ENCODE measurements at regions not wholly inside any gene's neighbourhood (a gene's known extent, or its start where the extent isn't known, plus 50 kb on each side); places are given as distances from the start of the nearest gene placed in this dataset.

- H3F3A ChIP-seq (ENCODE audit: insufficient read depth, low read length, poor library complexity, severe bottlenecking), result no peaks in the 10 kb centered on the region
- TF ChIP-seq SMC3 (conservative IDR thresholded peaks at IDR 0.05; ENCODE audit: poor library complexity) (no peak), POLR2AphosphoS5 (IDR thresholded peaks at IDR 0.05) (no peak), EZH2 (IDR thresholded peaks at IDR 0.05; ENCODE audit: borderline replicate concordance, insufficient read depth, low read length, poor library complexity, severe bottlenecking) (no peak), MXI1 (conservative IDR thresholded peaks at IDR 0.05; ENCODE audit: poor library complexity, severe bottlenecking) (no peak), TAF1 (IDR thresholded peaks at IDR 0.05; ENCODE audit: low read depth) (no peak), REST (IDR thresholded peaks at IDR 0.05; ENCODE audit: borderline replicate concordance) (no peak), CTCF (IDR thresholded peaks at IDR 0.05; ENCODE audit: poor library complexity, severe bottlenecking) (no peak), RAD21 (conservative IDR thresholded peaks at IDR 0.05) (no peak), EP300 (conservative IDR thresholded peaks at IDR 0.05; ENCODE audit: poor library complexity, severe bottlenecking) (no peak)
- H3K79me2 ChIP-seq (replicated peaks; ENCODE audit: insufficient read depth, low read length), result no peaks in the 10 kb centered on the region
- H3K36me3 ChIP-seq (ENCODE audit: insufficient read depth, low read length), result no peaks in the 10 kb centered on the region
- H3K4me2 ChIP-seq (ENCODE audit: low read length), result no peak overlapping the region
- H3K9ac ChIP-seq (ENCODE audit: low read length), result no peak overlapping the region
- H3K27ac ChIP-seq (ENCODE audit: low read length), result no peak overlapping the region
- H3K9me3 ChIP-seq (ENCODE audit: low read length), result no peaks in the 10 kb centered on the region
- no peaks in the 10 kb centered on the region for H3K9me2 ChIP-seq (ENCODE audit: insufficient read depth, low read length)
- no peaks in the 10 kb centered on the region for H4K20me1 ChIP-seq (ENCODE audit: insufficient read depth)
- no peaks in the 10 kb centered on the region for H3K27me3 ChIP-seq (ENCODE audit: insufficient read depth, low read depth, low read length)
- H2AFZ ChIP-seq (ENCODE audit: low read depth, low read length), result no peak overlapping the region
- H3K4me3 ChIP-seq (ENCODE audit: low read length), result no peak overlapping the region
Measured at GRCh38 chr12:114858388-114859146, 174.6 kb upstream of the TBX3 start.

- H3K4me2 ChIP-seq (ENCODE audit: low read length), result no peak overlapping the region
Measured at GRCh38 chr12:114855678-114856077, 171.7 kb upstream of the TBX3 start.

More at GRCh38 chr12:114855678-114856077, 171.7 kb upstream of the TBX3 start:
- Histone ChIP-seq H3F3A (ENCODE audit: insufficient read depth, low read length, poor library complexity, severe bottlenecking) (no peaks in the 10 kb centered on the region), H3K4me3 (ENCODE audit: low read length) (no peak overlapping the region), H2AFZ (ENCODE audit: low read depth, low read length) (no peak overlapping the region), H3K9me3 (ENCODE audit: low read length) (no peaks in the 10 kb centered on the region), H3K9me2 (ENCODE audit: insufficient read depth, low read length) (no peaks in the 10 kb centered on the region), H3K27ac (ENCODE audit: low read length) (no peak overlapping the region), H4K20me1 (ENCODE audit: insufficient read depth) (no peaks in the 10 kb centered on the region), H3K9ac (ENCODE audit: low read length) (no peak overlapping the region), H3K79me2 (replicated peaks; ENCODE audit: insufficient read depth, low read length) (no peaks in the 10 kb centered on the region), H3K27me3 (ENCODE audit: insufficient read depth, low read depth, low read length) (no peaks in the 10 kb centered on the region), H3K36me3 (ENCODE audit: insufficient read depth, low read length) (no peaks in the 10 kb centered on the region)
- TF ChIP-seq SMC3 (conservative IDR thresholded peaks at IDR 0.05; ENCODE audit: poor library complexity) (no peak), TAF1 (IDR thresholded peaks at IDR 0.05; ENCODE audit: low read depth) (no peak), EP300 (conservative IDR thresholded peaks at IDR 0.05; ENCODE audit: poor library complexity, severe bottlenecking) (no peak), CTCF (IDR thresholded peaks at IDR 0.05; ENCODE audit: poor library complexity, severe bottlenecking) (no peak), EZH2 (IDR thresholded peaks at IDR 0.05; ENCODE audit: borderline replicate concordance, insufficient read depth, low read length, poor library complexity, severe bottlenecking) (no peak), REST (IDR thresholded peaks at IDR 0.05; ENCODE audit: borderline replicate concordance) (no peak)
